ENCODE measurements at regions not wholly inside any gene's neighbourhood (a gene's known extent, or its start where the extent isn't known, plus 50 kb on each side); places are given as distances from the start of the nearest gene placed in this dataset.

- no peak for DNase-seq (ENCODE audit: low read depth, low spot score)
- Mint-ChIP-seq H3K27ac (ENCODE audit: unreplicated experiment) (no peak overlapping the region), H3K27me3 (ENCODE audit: low read depth) (no peaks in the 10 kb centered on the region), H3K4me3 (no peak overlapping the region), H3K4me1 (no peaks in the 10 kb centered on the region), H3K36me3 (ENCODE audit: low read depth) (no peaks in the 10 kb centered on the region), H3K9me3 (no peaks in the 10 kb centered on the region)
- TF ChIP-seq CTCF (conservative IDR thresholded peaks at IDR 0.05), result no peak
These were observed 670.2 kb downstream of the ACTL7B start for GRCh38 chr9:108185613-108186012.

GRCh38 chr9:108184941-108185340, 670.8 kb downstream of the ACTL7B start:
- no peaks in the 10 kb centered on the region for H3K9me3 Mint-ChIP-seq
- H3K27ac Mint-ChIP-seq (ENCODE audit: unreplicated experiment), result no peak overlapping the region
- H3K4me1 Mint-ChIP-seq, result no peaks in the 10 kb centered on the region
- no peaks in the 10 kb centered on the region for H3K27me3 Mint-ChIP-seq (ENCODE audit: low read depth)
- DNase-seq (ENCODE audit: low read depth, low spot score), result no peak
- H3K36me3 Mint-ChIP-seq (ENCODE audit: low read depth), result no peaks in the 10 kb centered on the region
- H3K4me3 Mint-ChIP-seq, result no peak overlapping the region
- no peak for TF ChIP-seq CTCF (conservative IDR thresholded peaks at IDR 0.05)

GRCh38 chr9:108184009-108184408, 671.8 kb downstream of the ACTL7B start:
- Mint-ChIP-seq H3K9me3 (no peaks in the 10 kb centered on the region), H3K27ac (ENCODE audit: unreplicated experiment) (no peak overlapping the region), H3K4me3 (no peak overlapping the region), H3K27me3 (ENCODE audit: low read depth) (no peaks in the 10 kb centered on the region), H3K4me1 (no peaks in the 10 kb centered on the region), H3K36me3 (ENCODE audit: low read depth) (no peaks in the 10 kb centered on the region)
- no peak for TF ChIP-seq CTCF (conservative IDR thresholded peaks at IDR 0.05)
- no peak for DNase-seq (ENCODE audit: low read depth, low spot score)

GRCh38 chr9:108182950-108183381, 672.8 kb downstream of the ACTL7B start:
- no peak overlapping the region for H3K4me3 Mint-ChIP-seq
- no peaks in the 10 kb centered on the region for H3K9me3 Mint-ChIP-seq
- H3K4me1 Mint-ChIP-seq, result no peaks in the 10 kb centered on the region
- no peak for DNase-seq (ENCODE audit: low read depth, low spot score)
- H3K27ac Mint-ChIP-seq (ENCODE audit: unreplicated experiment), result no peak overlapping the region
- H3K36me3 Mint-ChIP-seq (ENCODE audit: low read depth), result no peaks in the 10 kb centered on the region
- no peaks in the 10 kb centered on the region for H3K27me3 Mint-ChIP-seq (ENCODE audit: low read depth)
- no peak for TF ChIP-seq CTCF (conservative IDR thresholded peaks at IDR 0.05)

GRCh38 chr9:108182270-108182669, 673.5 kb downstream of the ACTL7B start:
- no peaks in the 10 kb centered on the region for H3K9me3 Mint-ChIP-seq
- no peaks in the 10 kb centered on the region for H3K4me1 Mint-ChIP-seq
- no peak overlapping the region for H3K4me3 Mint-ChIP-seq
- no peaks in the 10 kb centered on the region for H3K36me3 Mint-ChIP-seq (ENCODE audit: low read depth)
- no peak overlapping the region for H3K27ac Mint-ChIP-seq (ENCODE audit: unreplicated experiment)
- DNase-seq (ENCODE audit: low read depth, low spot score), result no peak
- no peaks in the 10 kb centered on the region for H3K27me3 Mint-ChIP-seq (ENCODE audit: low read depth)
- TF ChIP-seq CTCF (conservative IDR thresholded peaks at IDR 0.05), result no peak

GRCh38 chr9:108181441-108181840, 674.3 kb downstream of the ACTL7B start:
- Mint-ChIP-seq H3K4me1 (no peaks in the 10 kb centered on the region), H3K4me3 (no peak overlapping the region), H3K36me3 (ENCODE audit: low read depth) (no peaks in the 10 kb centered on the region), H3K9me3 (no peaks in the 10 kb centered on the region), H3K27me3 (ENCODE audit: low read depth) (no peaks in the 10 kb centered on the region), H3K27ac (ENCODE audit: unreplicated experiment) (no peak overlapping the region)
- TF ChIP-seq CTCF (conservative IDR thresholded peaks at IDR 0.05), result no peak
- no peak for DNase-seq (ENCODE audit: low read depth, low spot score)

Measured in neural crest cell (in vitro differentiated cells).